MM.1S (cell line): ENCODE measurements at regions not wholly inside any gene's neighbourhood (a gene's known extent, or its start where the extent isn't known, plus 50 kb on each side); places are given as distances from the start of the nearest gene placed in this dataset.

Experiments
- CTCF ChIP-seq: fragments of 300-600 bp; sonication (generic); IDR thresholded peaks from 2 replicates; pipeline ENCODE4 v1.5.1; 2016; ENCODE audit warnings: antibody characterized with exemption, low read length, mixed read lengths
- EZH2phosphoT487 ChIP-seq: fragments of 300-600 bp; sonication (generic); IDR thresholded peaks from 2 replicates; pipeline ENCODE4 v1.6.1; 2018; ENCODE audit warnings: antibody characterized with exemption, low read length

GRCh38 chr10:52940921-52941320 is 168.3 kb upstream of the MBL2 start:
- TF ChIP-seq EZH2phosphoT487 (no peak), CTCF (no peak)
